CD4-positive, alpha-beta T cell treated with Interleukin-10 for 1 hour (primary cell): ENCODE measurements at regions not wholly inside any gene's neighbourhood (a gene's known extent, or its start where the extent isn't known, plus 50 kb on each side); places are given as distances from the start of the nearest gene placed in this dataset.
"Not testable (repeated sequence)": the region's sequence is repeated elsewhere in the genome, so short reads cannot be mapped to it uniquely, and the experiment has no call there.

Experiments
- DNase-seq: peaks from one replicate; pipeline ENCODE4 v3.0.0-alpha.2; 2020

DNA sequence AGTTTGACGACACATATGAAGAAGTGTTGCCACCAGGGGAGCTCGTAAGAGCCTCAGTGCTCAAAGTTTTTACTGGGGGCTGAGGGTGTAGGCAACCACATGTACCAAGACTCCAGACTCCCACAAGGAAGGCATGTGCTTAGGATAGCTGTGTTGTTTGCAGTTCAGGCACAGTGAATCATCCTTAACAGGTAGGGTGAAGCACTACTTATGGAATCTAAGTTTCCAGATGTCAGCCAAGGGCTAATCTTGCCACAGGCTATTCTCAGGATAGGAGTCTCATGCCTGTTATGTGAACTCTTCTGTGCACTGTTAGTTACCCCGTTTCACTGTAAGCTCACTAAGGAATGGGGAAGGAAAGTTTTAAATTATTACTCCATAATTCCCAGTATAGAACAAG lies 202.6 kb downstream of the TMA16 start:
- DNase-seq = no peak

DNA sequence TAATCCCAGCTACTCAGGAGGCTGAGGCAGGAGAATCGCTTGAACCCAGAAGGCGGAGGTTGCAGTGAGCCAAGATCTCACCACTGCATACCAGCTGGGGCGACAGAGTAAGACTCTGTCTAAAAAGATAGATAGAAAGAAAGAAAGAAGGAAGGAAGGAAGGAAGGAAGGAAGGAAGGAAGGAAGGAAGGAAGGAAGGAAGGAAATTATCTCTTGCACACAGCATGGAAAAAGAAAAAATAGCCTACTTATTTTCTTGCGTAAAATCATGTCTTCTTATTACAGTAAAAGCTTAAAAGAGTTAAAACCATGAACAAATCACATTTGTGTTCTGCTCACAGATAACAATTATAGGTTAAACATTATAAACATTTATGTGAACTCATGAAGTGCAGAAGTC lies 205.9 kb downstream of the TMA16 start:
- not testable (repeated sequence) for DNase-seq

DNA sequence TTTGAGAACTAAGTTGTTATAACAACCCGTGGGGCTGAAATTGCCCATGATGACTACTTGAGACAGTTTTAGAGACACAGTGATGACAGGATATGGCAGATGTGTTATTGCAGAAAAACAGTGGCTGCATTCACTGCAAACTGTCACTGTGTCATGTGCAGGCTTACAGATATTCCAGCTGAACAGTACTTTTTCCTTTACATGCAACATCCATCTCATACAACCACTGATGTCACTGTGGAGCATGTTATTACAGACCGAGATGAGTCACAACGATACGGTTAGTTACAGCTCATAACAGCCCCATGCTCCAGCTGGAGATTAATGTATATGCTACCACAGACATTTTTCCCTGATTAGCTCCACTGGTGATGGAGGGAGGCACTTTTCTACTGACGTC lies 207.4 kb downstream of the TMA16 start:
- DNase-seq = no peak

- no peak for DNase-seq
Observed at GRCh38 chr4:163702736-163703135, 208.2 kb downstream of the TMA16 start.

DNA sequence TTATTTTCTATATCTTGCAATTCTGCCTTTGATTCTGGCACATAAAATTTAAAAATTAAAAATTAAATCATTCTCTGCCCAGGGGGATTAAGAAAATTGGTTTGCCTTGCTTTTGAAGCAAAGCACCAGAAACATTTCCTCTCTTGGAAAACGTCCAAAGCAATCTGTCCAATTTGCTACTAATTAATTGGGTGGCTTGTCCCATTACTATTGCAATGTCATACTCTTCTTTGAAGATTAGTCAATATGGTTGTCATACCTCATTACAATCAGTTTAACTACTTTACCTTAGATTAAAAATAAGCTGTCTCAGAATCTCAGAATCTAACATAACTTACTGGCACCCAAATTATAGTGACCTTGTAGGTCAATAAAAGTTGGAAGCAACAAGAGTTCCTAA lies 208.8 kb downstream of the TMA16 start:
- DNase-seq = no peak

DNA sequence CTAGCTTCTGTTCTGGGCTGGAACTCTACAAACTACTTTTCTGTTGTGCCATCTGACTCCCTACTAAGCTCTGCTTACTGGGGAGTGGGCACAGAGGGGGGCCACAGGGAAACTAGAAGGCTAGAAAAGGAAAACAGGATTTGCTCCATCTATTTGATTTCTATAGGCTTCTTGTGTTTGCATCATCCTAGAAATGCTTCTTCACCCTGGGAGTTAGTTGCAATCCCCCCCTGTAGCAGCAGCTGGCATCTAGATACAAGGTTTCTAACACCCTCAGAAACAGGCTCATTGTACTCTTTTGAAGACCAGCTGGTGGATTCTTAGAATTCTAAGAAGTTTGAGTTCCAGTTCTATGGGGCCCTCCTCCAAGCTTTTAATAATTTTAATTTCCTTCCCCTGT lies 213.4 kb downstream of the TMA16 start:
- DNase-seq = no peak

DNA sequence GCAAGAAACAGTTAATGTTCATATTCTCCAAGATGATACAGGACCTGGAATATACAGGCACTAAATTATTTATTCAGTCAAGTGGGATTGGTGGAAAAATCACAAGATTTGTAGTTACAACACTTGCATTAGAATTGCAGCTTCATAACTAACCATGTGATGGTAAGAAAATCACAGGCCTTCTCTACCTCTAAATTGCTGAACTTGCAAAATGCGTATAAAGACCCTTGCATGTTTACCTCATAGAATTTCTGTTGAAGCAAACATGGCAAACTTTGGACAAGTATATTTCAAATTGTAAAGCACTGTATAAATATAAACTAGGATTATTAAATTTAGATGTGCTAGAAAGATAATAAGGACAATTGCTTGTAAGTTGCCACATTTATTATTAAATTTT lies 215.1 kb downstream of the TMA16 start:
- DNase-seq = no peak

GRCh38 chr4:163710158-163710557 lies 215.7 kb downstream of the TMA16 start:
- no peak for DNase-seq

DNA sequence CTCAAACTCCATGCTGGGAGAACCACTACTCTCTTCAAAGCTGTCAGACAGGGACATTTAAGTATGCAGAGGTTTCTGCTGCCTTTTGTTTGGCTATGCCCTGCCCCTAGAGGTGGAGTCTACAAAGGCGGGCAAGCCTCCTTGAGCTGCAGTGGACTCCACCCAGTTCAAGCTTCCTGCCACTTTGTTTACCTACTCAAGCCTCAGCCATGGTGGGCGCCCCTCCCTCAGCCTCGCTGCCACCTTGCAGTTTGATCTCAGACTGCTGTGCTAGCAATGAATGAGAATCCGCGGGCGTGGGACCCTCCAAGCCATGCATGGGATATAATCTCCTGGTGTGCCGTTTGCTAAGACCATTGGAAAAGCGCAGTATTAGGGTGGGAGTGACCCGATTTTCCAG lies 230.0 kb downstream of the TMA16 start:
- not testable (repeated sequence) for DNase-seq

GRCh38 chr4:163726641-163727040 lies 232.2 kb downstream of the TMA16 start:
- DNase-seq = no peak

DNA sequence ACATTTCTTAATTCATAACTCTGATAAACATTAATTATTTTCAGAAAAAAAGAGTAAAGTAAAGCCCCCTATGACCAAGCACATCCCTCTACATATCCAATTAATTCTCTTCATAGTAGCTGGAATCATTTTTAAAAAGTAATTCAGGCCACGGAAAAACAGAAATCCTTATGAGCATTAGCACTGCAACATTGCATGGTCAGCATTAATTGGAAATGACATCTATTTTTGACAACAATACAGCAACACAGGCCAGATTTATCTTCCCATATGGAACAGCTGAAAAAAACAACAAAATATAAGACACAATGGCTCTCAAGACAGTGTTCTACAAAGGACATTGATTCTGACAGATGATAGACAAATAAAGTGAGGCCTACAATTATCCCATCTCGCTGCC lies 236.6 kb downstream of the TMA16 start:
- DNase-seq = no peak

- DNase-seq = no peak
Observed at GRCh38 chr4:163732473-163732872, 238.0 kb downstream of the TMA16 start.

DNA sequence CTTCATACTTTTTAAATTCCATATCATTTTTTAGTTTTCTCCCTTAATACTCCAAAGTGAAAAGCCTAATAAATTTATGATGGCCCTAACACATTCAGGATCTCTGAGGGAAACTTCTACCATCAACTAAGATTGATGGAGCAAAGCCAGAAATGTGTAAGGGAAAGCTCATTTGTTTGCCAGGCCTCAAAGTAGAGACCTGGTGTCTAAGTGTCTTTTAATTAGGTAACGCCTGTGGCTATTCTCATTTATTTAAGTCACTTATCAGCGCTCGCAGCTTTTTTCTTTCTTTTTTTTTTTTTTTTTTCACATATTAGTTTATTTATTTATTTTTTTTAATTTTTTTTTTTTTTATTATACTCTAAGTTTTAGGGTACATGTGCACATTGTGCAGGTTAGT lies 242.4 kb downstream of the TMA16 start:
- no peak for DNase-seq

DNA sequence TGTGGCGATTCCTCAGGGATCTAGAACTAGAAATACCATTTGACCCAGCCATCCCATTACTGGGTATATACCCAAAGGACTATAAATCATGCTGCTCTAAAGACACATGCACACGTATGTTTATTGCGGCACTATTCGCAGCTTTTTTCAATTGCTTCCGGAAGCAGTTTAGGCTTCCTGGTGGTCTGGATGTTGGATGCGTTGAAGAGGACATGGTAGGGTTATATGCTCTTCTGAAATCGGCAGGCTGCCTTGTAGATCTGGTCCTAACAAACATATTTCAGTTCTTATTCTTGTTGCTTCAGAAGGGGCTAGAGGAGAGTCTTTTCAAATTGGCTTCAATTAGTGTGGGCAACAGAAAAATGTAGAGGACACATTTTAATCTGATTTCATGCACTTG lies 243.4 kb downstream of the TMA16 start:
- not testable (repeated sequence) for DNase-seq

GRCh38 chr4:163738521-163738920 lies 244.0 kb downstream of the TMA16 start:
- no peak for DNase-seq

GRCh38 chr4:163744861-163745260 lies 250.4 kb downstream of the TMA16 start:
- no peak for DNase-seq

DNA sequence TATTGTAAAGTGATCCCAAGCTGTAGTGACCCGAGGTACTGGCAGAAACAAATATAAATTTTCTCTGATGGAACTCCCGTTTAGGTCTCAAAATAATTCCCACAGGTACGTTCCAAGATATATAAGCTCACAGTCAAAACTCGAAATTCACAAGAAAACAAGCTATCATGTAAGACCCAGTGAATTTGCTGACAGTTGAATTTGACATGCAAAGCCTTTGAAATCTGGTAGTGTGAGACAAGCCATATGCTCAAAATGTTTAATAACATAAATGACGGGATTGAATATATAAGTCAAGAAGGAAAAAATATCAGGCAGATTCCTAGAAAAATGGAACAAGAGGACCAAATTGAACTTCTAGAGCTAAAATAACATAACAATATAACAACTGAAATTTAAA lies 252.8 kb downstream of the TMA16 start:
- DNase-seq = no peak

DNA sequence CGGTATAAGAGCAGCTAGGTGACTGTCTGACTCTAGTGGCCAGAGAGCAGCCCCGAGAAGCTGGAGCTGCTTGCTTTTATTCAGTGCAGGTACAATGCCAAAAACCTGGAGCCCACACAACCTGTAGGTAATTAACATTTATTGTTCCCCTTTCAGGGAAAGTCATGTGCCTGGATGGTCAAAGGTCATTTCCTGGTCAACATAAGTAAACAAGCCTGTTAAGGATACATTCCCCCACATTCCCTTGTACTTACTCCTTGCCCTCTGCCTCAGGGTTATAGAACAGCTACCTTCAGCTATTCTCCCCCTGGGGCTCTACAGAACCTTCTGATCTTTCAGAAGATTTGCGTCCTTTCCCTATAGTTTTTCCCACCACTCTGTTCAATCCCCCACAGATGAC lies 253.4 kb downstream of the TMA16 start:
- no peak for DNase-seq

DNA sequence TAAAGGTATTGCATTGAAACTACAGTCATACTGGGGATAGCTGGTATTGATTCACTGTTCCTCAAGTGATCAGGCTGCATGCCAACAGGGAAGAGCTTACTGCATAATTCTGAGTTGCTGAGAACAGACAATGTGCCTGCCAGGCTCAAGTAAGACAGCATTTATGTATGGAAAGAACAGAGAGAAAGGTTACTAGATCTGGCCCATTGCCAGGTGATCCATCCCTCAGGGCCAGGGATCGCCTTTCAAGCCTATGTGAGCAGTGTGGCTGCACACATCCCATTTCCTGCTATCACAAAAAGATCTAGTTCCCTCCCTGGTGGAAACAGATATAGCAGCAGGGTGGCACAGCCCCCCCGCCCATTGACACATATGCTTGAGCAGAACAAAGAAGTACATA lies 254.0 kb downstream of the TMA16 start:
- no peak for DNase-seq

- DNase-seq = peak; percentile 42
Observed at GRCh38 chr4:163755013-163755412, 260.5 kb downstream of the TMA16 start.

- no peak for DNase-seq
Observed at GRCh38 chr4:163757219-163757618, 262.7 kb downstream of the TMA16 start.

- DNase-seq = no peak
Observed at GRCh38 chr4:163758032-163758431, 263.5 kb downstream of the TMA16 start.

- no peak for DNase-seq
Observed at GRCh38 chr4:163762741-163763140, 268.3 kb downstream of the TMA16 start.

GRCh38 chr4:163764569-163764968 lies 270.1 kb downstream of the TMA16 start:
- no peak for DNase-seq

DNA sequence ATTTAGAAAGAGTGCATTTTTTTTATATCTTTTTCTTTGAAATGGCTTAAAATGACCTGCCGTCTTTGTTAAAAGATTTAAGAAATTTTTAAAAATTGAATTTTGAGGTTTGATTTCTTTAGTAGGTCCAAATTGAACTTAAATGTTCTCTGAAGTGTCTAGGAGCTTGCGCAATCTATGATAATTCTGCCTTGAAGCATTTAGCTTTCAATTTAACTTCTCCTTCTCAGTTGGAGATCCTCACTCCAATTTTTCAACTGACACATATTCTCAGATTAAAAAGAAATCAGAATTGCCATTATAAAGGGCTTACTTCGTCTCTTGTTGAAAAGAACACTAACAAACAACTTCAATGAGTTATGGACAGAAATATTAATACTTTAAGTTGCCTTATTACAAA lies 273.5 kb downstream of the TMA16 start:
- no peak for DNase-seq

GRCh38 chr4:163772238-163772637 lies 277.7 kb downstream of the TMA16 start:
- DNase-seq = no peak
